Prostate gland (tissue), 2 donors: ENCODE measurements at regions not wholly inside any gene's neighbourhood (a gene's known extent, or its start where the extent isn't known, plus 50 kb on each side); places are given as distances from the start of the nearest gene placed in this dataset.
"Not testable (repeated sequence)": the region's sequence is repeated elsewhere in the genome, so short reads cannot be mapped to it uniquely, and the experiment has no call there.

Experiments used
- CTCF ChIP-seq, 4 experiments: fragments of 200-600 bp in 2 of 4; fragments of 450-650 bp in 2 of 4; sonication (generic) in 2 of 4; IDR thresholded peaks; 1 replicate in 3 of 4; 2 replicates in 1 of 4; pipeline ENCODE4 v1.5.1; 2016 to 2019; ENCODE audit warnings: antibody characterized with exemption in 4 of 4, mild to moderate bottlenecking in 2 of 4, moderate library complexity in 2 of 4
- POLR2A ChIP-seq: fragments of 450-650 bp; IDR thresholded peaks from one replicate; pipeline ENCODE4 v1.6.1; 2016; ENCODE audit warnings: antibody characterized with exemption, mild to moderate bottlenecking

- TF ChIP-seq CTCF (IDR thresholded peaks at IDR 0.05); POLR2A: not testable (repeated sequence)
Observed at GRCh38 chr11:44482338-44482737, 83.1 kb upstream of the CD82 start.
